T-helper 22 cell (primary cell): ENCODE measurements at regions not wholly inside any gene's neighbourhood (a gene's known extent, or its start where the extent isn't known, plus 50 kb on each side); places are given as distances from the start of the nearest gene placed in this dataset.
"Not testable (repeated sequence)": the region's sequence is repeated elsewhere in the genome, so short reads cannot be mapped to it uniquely, and the experiment has no call there.

Experiments used
- DNase-seq: peaks from one replicate; pipeline ENCODE4 v3.0.0-alpha.2; 2020; ENCODE audit warnings: low read depth

DNA sequence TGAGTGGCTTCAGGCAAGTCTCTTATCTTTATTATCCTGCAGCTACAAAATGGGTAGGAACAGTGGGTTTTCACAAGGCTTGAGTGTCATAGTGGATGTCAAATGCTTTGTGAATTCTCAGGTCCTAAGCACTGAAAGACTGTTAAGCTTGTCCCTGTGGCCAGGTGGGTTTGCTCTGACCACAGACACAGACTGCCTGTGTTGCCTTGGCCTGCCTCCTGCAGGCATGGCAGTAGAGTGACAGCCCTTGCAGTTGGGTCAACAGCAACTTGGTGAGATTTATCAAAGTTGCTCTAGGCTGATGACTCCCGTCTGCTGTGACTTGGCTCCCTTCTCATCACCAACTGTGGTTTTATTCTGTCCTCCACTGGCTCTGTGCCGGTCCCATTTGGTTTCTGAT lies 520.0 kb upstream of the CCDC196 start:
- DNase-seq = no peak

DNA sequence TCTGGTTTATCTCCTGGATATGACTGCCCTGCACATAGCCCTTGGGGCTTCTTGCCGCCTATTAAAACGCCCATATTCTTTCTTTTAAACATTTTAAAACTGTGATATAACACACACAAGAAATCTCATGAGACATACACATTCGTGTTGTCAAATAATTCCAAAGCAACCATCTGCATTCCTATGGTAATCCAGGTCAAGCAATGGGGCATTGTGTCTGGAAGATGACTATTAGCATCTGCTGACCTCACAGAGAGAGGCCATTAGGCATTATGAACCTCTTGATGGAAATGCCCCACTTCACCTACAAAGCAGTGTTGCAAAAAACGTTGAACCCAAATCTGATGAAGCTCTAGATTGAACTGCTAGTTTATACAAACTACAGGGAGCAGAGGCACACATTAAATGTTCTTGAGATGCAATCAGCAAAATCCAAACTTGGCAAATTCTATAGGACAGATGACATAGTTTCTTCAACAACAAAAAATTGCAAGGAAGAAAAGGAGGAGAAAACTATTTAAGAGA lies 513.8 kb upstream of the CCDC196 start:
- no peak for DNase-seq

DNA sequence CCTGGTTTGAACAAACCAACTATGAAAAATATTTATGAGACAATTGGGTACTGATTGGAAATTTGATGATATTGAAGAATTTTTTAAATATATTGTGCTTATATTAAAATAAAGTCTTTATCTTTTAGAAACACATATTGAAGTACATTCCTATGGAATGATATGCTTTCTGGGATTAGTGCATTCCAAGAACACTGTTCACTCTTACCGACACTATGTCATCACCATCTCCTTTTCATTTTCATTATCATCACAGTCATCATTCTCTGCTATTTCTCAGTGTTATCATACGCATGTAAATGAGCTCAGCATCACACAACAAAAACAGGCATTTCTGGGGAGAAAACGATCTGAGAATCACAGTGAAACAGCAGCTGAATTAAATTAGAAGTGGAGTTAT lies 513.3 kb upstream of the CCDC196 start:
- no peak for DNase-seq

DNA sequence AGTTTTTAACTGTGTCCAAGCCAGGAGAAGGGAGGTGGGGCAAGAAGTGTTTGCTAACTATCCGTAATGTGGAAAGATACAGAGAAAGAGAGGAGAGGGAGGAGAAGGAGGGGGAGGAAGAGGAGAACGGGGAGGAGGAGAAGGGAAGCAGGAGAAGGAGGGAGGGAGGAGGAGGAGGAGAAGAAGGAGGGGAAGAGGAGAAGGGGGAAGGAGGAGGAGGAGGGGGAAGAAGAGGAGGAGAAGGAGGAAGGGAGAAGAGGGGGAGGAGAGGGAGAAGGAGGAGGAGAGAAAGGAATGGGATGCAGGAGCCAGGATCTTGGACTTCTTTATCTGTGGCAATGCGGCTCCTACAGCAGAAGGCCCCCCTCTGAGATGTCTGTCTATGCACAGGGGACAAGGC lies 510.3 kb upstream of the CCDC196 start:
- no peak for DNase-seq

- no peak for DNase-seq
Observed at GRCh38 chr14:65976761-65977404, 509.3 kb upstream of the CCDC196 start.

DNA sequence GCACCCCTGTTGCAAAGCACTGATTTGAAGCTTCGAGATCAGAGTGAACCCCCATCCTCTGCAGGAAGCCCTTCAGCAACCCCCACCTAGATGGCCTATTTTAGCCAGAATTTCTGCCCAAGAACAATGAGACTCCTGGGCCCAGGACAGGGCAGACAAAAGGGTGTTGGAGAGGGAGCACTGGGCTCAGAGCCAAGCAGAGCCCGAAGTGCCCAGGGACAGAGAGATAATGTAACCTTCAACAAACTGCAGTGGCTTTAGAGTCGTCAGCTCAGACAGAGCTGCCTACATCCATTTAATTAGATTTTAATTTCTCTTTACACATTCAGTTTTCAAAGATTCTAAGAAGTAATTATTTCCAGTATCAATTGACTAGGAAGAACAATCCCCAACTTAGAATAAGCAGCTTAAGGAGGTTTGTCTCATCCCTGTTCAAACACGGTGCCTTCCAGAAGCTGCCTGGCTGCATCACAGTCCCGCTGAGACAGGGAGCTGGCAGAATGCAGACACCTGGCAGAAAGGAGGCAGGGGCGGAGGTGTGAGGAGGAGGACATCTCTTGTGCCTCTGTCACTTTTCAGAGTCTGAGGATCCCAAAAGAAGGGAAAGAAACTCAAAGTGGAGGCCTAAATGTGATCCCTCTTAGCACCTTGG lies 504.9 kb upstream of the CCDC196 start:
- DNase-seq = no peak

DNA sequence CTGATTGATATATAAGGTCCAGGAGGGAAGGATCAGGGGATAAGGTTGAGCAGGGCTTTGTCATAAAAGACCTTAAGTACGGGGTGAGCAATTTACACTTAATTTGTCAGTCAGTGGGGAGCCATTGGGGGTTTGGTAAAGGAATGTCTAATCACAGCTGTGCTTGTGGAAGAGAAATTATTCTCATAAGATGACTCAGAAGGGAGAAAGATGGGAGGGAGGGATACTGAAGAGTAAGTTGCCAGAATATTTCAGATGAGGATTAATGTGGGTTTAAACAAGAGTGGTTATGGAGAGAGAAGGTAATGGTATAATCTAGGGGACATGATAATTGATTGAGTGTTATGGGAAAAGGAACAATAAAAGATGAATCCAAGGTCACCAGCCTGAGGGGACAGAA lies 500.1 kb upstream of the CCDC196 start:
- DNase-seq = no peak

GRCh38 chr14:65989981-65990380 lies 496.2 kb upstream of the CCDC196 start:
- no peak for DNase-seq

DNA sequence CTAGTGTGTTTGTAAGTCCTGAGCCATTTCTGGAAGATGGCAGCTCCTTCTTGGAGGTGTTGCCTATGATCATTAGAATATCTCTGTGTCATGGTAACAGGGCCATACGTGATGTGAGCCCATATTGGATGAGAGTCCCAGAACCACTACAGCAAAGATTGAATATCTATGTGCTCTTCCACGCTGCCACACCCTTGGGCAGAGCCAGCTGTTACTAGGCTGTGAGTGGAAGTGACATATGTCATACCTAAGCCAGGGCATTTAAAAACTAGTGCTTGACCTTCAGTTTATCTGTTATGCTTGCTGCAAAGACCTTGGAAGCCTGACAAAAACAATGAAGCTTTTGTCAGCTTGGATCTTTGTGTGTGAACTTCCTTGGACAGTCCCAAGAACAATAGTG lies 495.1 kb upstream of the CCDC196 start:
- DNase-seq = no peak

- DNase-seq = not testable (repeated sequence)
Observed at GRCh38 chr14:65991935-65992334, 494.2 kb upstream of the CCDC196 start.

DNA sequence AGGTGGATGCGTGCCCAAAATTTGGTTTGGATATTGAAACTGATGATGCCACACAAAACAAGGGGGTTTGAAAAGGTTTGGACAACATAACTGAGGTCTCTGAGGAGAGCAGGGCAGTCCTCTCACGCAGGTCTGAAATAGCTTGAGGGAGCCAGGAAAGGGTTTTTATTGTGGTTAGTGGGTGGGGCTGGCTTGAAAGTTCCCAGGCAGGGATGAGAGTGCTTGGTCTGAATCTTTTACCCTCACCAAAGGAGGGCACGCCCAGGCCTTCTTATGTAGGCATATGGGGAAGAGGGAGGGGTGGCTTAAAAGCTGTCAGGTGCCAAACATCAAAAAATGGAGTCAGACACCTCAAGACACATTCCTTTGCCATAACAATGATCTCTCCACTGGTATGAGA lies 493.1 kb upstream of the CCDC196 start:
- no peak for DNase-seq

- no peak for DNase-seq
Observed at GRCh38 chr14:65993996-65994395, 492.2 kb upstream of the CCDC196 start.

DNA sequence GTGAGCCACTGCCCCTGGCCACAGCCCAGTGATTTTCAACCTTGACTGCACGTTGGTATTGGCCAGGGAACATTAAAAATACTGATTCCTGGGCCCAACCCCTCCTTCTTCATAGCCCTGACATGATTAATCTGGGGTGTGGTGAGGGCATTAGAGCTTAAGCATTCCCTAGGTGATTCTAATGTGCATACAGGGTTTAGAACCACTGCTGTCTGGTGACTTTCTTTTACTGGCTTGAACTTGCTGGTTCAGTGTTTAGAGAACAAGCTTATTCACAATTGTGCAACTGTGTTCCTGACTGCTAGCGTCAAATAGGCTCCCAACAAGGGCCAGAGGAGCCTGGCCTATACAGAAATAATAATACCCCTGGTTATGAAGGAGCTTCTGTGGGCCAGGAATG lies 488.8 kb upstream of the CCDC196 start:
- no peak for DNase-seq

- no peak for DNase-seq
Observed at GRCh38 chr14:65999865-66000264, 486.3 kb upstream of the CCDC196 start.

DNA sequence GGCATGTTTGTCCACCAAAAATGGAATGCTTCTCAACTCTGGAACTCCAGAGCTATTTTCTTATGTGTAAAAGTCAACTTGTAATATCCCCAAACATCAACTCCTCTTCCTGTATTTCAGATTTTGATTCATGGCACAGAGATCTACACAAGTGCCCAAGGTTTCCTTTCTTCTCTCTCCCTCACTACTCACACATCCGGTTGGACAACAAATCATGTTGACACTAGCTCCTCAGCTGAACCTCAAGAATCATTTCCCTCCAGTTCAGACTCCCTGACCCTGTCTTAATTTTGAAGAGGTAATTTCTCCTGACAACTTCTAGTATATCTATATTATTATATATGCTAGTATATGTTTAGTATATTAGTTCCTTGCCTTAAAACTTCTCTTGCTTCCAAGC lies 485.4 kb upstream of the CCDC196 start:
- no peak for DNase-seq

GRCh38 chr14:66001356-66001755 lies 484.8 kb upstream of the CCDC196 start:
- DNase-seq = no peak

DNA sequence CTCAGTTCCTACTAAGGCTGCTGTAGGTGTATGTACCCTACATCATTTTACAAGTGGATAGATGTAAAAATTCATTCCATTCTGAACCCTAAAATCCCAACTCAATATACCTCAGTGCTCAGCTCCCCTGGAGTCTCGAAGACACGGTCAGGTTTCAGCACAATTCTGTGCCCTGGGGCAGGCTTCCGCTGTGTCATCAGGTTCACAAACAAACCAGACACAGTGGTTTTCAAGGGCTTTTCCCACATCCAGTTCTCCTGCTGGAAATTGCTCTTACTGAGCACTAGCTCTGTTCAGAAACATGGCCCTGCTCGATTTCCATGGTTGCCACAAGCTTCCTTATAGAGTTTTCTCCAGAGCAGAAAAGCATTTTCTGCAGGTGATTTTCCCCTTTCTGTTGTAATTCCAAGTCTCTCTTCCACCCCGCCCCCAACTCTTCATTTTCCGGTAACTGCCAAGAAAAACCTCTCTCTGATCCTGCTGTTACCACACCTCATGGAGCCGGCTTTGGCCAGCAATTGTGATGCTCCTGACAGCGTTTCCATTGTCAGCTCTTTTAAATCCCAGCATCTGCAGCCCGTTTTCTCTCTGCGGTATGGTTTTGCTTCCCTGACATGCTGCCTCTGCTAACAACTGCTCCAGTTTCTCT lies 483.0 kb upstream of the CCDC196 start:
- DNase-seq = no peak

DNA sequence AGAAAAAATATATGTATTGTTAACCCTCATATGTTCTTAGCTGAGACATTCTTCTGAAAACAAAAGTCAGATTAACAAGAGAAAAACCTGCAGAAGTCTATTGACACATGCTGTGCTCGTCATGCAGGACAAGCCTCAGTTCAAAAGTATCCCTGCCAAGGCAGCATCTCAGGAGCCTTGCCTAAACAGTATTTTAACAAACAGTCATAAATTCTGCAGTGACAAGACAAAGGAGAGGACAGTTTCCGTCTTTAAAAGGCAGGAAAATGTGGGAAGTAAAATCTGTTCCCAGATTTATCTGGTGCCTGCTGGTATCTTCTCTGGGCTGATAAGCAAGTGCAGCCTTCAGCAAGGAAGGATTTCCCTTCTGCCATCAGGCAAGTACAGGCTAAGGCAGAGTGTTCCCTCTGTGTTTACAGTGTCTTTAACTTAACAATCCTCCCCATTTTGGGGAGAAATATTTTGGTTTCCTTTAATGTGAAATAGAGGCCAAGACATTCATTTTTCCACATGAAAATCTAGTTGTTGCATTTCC lies 480.2 kb upstream of the CCDC196 start:
- no peak for DNase-seq

DNA sequence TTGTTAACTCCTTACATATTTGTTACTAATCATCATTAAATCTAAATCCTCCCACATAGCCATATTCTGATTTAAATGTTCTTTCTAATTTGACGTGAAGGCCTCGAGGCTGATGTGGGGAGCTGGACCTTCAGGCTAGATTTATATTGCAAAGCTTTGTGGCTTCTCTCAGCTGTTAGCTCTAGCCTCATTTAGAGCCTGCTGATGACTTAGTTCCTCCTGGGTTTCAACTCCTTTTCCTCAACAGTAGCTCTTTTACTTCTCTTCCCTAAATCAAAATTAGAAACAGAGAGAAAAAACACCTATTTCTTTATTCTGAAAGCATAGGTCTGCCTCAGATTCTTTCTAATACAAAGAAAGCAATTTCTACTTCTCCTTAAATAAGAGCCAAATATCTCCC lies 477.5 kb upstream of the CCDC196 start:
- DNase-seq = no peak

- DNase-seq = no peak
Observed at GRCh38 chr14:66009089-66009488, 477.1 kb upstream of the CCDC196 start.

- DNase-seq = no peak
Observed at GRCh38 chr14:66010695-66011094, 475.5 kb upstream of the CCDC196 start.

DNA sequence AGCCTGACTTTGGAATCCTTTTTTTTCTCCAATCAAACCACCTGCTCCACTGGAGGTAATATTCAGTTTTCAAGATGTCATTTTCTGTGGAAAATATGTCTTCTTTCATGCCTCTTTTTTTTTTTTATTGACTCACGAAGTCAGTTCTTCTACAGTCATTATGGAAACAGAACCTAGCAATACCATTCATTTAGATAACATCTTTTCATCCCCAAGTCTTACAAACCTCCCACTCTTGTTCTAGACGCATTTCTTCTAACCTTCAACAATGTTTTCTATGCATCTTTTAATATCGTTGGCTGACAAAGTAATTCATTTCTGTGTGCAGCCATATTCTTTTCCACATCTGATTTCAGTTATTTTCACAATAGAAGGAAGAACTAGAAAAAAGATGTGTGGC lies 474.3 kb upstream of the CCDC196 start:
- no peak for DNase-seq

- not testable (repeated sequence) for DNase-seq
Observed at GRCh38 chr14:66013607-66014006, 472.6 kb upstream of the CCDC196 start.
